ENCODE measurements at regions not wholly inside any gene's neighbourhood (a gene's known extent, or its start where the extent isn't known, plus 50 kb on each side); places are given as distances from the start of the nearest gene placed in this dataset.

- Mint-ChIP-seq H3K4me1 (ENCODE audit: low read depth) (no peaks in the 10 kb centered on the region), H3K27ac (no peak overlapping the region), H3K9me3 (peaks cover 21% of the 10 kb centered on the region), H3K4me3 (no peak overlapping the region), H3K27me3 (no peaks in the 10 kb centered on the region), H3K36me3 (peaks cover 4% of the 10 kb centered on the region)
- intact Hi-C loops (cut with micrococcal nuclease): no loop called here
- POLR2A ChIA-PET: no interaction called here
- no peak for DNase-seq
- CTCF ChIA-PET: no interaction called here
Observed at GRCh38 chr4:81527115-81527514, 55.4 kb upstream of the RASGEF1B start.

GRCh38 chr4:81526706-81527105 is 55.0 kb upstream of the RASGEF1B start:
- Mint-ChIP-seq H3K9me3 (peaks cover 21% of the 10 kb centered on the region), H3K27ac (no peak overlapping the region), H3K4me3 (no peak overlapping the region), H3K27me3 (no peaks in the 10 kb centered on the region), H3K36me3 (peaks cover 4% of the 10 kb centered on the region), H3K4me1 (ENCODE audit: low read depth) (no peaks in the 10 kb centered on the region)
- ChIA-PET POLR2A (no interaction called here), CTCF (no interaction called here)
- intact Hi-C loops (cut with micrococcal nuclease): no loop called here
- no peak for DNase-seq

DNA sequence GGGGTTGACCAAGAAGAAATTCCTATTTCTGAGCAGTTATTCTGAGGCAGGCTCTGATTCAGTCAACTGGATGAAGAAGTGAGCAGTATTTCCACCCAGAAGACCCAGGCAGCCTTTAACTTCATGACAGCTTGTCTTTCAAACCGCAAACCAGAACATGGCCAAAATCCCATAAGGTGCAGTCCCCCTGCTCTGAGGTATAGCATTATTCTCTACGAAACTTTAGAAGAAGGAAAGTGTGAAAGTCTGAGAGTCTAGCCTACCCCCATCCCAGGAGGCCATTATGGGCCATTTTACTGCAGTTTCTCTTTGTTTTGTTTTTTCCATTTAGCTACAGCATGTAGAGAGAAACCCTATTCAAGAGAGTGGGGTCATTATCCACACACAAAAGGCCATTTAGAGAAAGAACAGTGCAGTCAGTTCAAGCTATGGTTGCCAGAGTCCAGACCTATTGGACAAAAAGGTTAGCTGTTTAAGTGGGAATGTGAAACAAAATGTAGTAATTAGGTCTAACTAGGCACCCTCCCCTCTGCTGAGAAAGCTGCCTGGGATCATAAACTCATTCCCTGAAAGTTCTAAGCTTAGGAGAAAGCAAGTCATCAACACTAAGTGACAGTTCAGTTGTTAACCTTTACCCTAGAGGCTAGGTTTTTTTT is 52.1 kb upstream of the RASGEF1B start:
- ChIA-PET CTCF (no interaction called here), POLR2A (no interaction called here)
- peaks cover 18% of the 10 kb centered on the region for H3K9me3 Mint-ChIP-seq
- DNase-seq: no peak
- intact Hi-C loops (cut with micrococcal nuclease): no loop called here
- no peaks in the 10 kb centered on the region for H3K4me1 Mint-ChIP-seq (ENCODE audit: low read depth)
- peaks cover 4% of the 10 kb centered on the region for H3K36me3 Mint-ChIP-seq
- no peaks in the 10 kb centered on the region for H3K27me3 Mint-ChIP-seq
- H3K27ac Mint-ChIP-seq: no peak overlapping the region
- no peak overlapping the region for H3K4me3 Mint-ChIP-seq

DNA sequence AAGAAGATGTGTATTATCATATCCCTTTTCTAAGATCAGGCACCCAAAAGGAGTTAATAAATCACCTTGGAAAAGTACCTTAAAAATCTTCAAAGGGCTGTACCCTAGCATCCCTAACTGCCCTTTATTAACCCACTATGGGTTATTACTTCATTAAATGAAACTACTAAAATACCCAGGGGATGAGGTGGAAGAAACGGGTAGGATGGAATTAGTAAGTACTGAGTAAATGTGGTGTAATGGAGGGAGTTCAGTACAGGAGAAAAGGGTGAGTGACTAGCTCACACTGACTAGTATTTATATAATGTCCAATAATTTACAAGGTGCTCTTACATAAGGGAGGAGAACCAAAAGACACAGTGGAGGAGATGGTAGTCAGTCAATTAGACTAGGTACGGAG is 51.0 kb upstream of the RASGEF1B start:
- no peak for DNase-seq
- Mint-ChIP-seq H3K36me3 (peaks cover 3% of the 10 kb centered on the region), H3K9me3 (peaks cover 10% of the 10 kb centered on the region), H3K27ac (no peak overlapping the region), H3K27me3 (no peaks in the 10 kb centered on the region), H3K4me3 (no peak overlapping the region), H3K4me1 (ENCODE audit: low read depth) (no peaks in the 10 kb centered on the region)
- intact Hi-C loops (cut with micrococcal nuclease): no loop called here
- CTCF ChIA-PET: interaction anchor here (0.6 to 1.7 kb wide), 2 partner anchors 55 to 102 kb away, joined by 3 to 4 read pairs; no protein-coding TSS in a partner anchor
- POLR2A ChIA-PET: no interaction called here

- no peaks in the 10 kb centered on the region for H3K27me3 Mint-ChIP-seq
- H3K27ac Mint-ChIP-seq: no peak overlapping the region
- CTCF ChIA-PET: interaction anchor here (1.7 kb wide), 1 partner anchor 54 kb away, joined by 4 read pairs; no protein-coding TSS in a partner anchor
- no peaks in the 10 kb centered on the region for H3K4me1 Mint-ChIP-seq (ENCODE audit: low read depth)
- no peak overlapping the region for H3K4me3 Mint-ChIP-seq
- intact Hi-C loops (cut with micrococcal nuclease): no loop called here
- peaks cover 4% of the 10 kb centered on the region for H3K9me3 Mint-ChIP-seq
- no peaks in the 10 kb centered on the region for H3K36me3 Mint-ChIP-seq
- POLR2A ChIA-PET: no interaction called here
- DNase-seq: no peak
Observed at GRCh38 chr4:81521708-81522107, 50.0 kb upstream of the RASGEF1B start.

Measured in activated CD4-positive, alpha-beta memory T cell treated with anti-CD3 and anti-CD28 coated beads for 36 hours (primary cell).